ENCODE measurements at regions not wholly inside any gene's neighbourhood (a gene's known extent, or its start where the extent isn't known, plus 50 kb on each side); places are given as distances from the start of the nearest gene placed in this dataset.

GRCh38 chr4:60652933-60653332, 547.2 kb upstream of the ADGRL3 start:
- H3K4me3 ChIP-seq (ENCODE audit: low read depth, low read length): no peak overlapping the region

GRCh38 chr4:60655356-60655755, 544.8 kb upstream of the ADGRL3 start:
- H3K27me3 ChIP-seq (replicated peaks): no peaks in the 10 kb centered on the region
- H3K36me3 ChIP-seq (replicated peaks): no peaks in the 10 kb centered on the region
- DNase-seq: no peak
- in situ Hi-C loops (cut with HindIII; ENCODE audit: low pct_ligation_motif_present, low sequenced_read_pairs): no loop called here
- TF ChIP-seq CTCF (IDR thresholded peaks at IDR 0.05; ENCODE audit: low read depth, low read length, missing control alignments): no peak
- H3K27ac ChIP-seq: no peak overlapping the region
- no peak overlapping the region for H3K4me3 ChIP-seq (ENCODE audit: low read depth, low read length)

More at GRCh38 chr4:60652933-60653332, 547.2 kb upstream of the ADGRL3 start:
- no peak for TF ChIP-seq CTCF (IDR thresholded peaks at IDR 0.05; ENCODE audit: low read depth, low read length, missing control alignments)
- no peaks in the 10 kb centered on the region for H3K27me3 ChIP-seq (replicated peaks)
- in situ Hi-C loops (cut with HindIII; ENCODE audit: low pct_ligation_motif_present, low sequenced_read_pairs): no loop called here
- H3K36me3 ChIP-seq (replicated peaks): no peaks in the 10 kb centered on the region
- no peak for DNase-seq
- no peak overlapping the region for H3K27ac ChIP-seq

GRCh38 chr4:60656171-60656570, 544.0 kb upstream of the ADGRL3 start:
- Histone ChIP-seq H3K4me3 (ENCODE audit: low read depth, low read length) (no peak overlapping the region), H3K27me3 (replicated peaks) (no peaks in the 10 kb centered on the region), H3K27ac (no peak overlapping the region), H3K36me3 (replicated peaks) (no peaks in the 10 kb centered on the region)
- in situ Hi-C loops (cut with HindIII; ENCODE audit: low pct_ligation_motif_present, low sequenced_read_pairs): no loop called here
- no peak for DNase-seq
- peak; percentile 22 for TF ChIP-seq CTCF (IDR thresholded peaks at IDR 0.05; ENCODE audit: low read depth, low read length, missing control alignments)

- H3K27ac ChIP-seq: no peak overlapping the region
- no peaks in the 10 kb centered on the region for H3K27me3 ChIP-seq (replicated peaks)
- in situ Hi-C loops (cut with HindIII; ENCODE audit: low pct_ligation_motif_present, low sequenced_read_pairs): no loop called here
- no peak for TF ChIP-seq CTCF (IDR thresholded peaks at IDR 0.05; ENCODE audit: low read depth, low read length, missing control alignments)
- DNase-seq: no peak
- no peak overlapping the region for H3K4me3 ChIP-seq (ENCODE audit: low read depth, low read length)
- no peaks in the 10 kb centered on the region for H3K36me3 ChIP-seq (replicated peaks)
Measured at GRCh38 chr4:60657041-60657440, 543.1 kb upstream of the ADGRL3 start.

GRCh38 chr4:60657807-60658206, 542.3 kb upstream of the ADGRL3 start:
- H3K4me3 ChIP-seq (ENCODE audit: low read depth, low read length): no peak overlapping the region
- H3K36me3 ChIP-seq (replicated peaks): no peaks in the 10 kb centered on the region
- no peak overlapping the region for H3K27ac ChIP-seq
- TF ChIP-seq CTCF (IDR thresholded peaks at IDR 0.05; ENCODE audit: low read depth, low read length, missing control alignments): no peak
- in situ Hi-C loops (cut with HindIII; ENCODE audit: low pct_ligation_motif_present, low sequenced_read_pairs): no loop called here
- no peak for DNase-seq
- no peaks in the 10 kb centered on the region for H3K27me3 ChIP-seq (replicated peaks)

GRCh38 chr4:60663769-60664168, 536.4 kb upstream of the ADGRL3 start:
- Histone ChIP-seq H3K36me3 (replicated peaks) (no peaks in the 10 kb centered on the region), H3K27ac (no peak overlapping the region), H3K27me3 (replicated peaks) (no peaks in the 10 kb centered on the region), H3K4me3 (ENCODE audit: low read depth, low read length) (no peak overlapping the region)
- no peak for TF ChIP-seq CTCF (IDR thresholded peaks at IDR 0.05; ENCODE audit: low read depth, low read length, missing control alignments)
- in situ Hi-C loops (cut with HindIII; ENCODE audit: low pct_ligation_motif_present, low sequenced_read_pairs): no loop called here
- DNase-seq: no peak
